ENCODE measurements at regions not wholly inside any gene's neighbourhood (a gene's known extent, or its start where the extent isn't known, plus 50 kb on each side); places are given as distances from the start of the nearest gene placed in this dataset.

DNA sequence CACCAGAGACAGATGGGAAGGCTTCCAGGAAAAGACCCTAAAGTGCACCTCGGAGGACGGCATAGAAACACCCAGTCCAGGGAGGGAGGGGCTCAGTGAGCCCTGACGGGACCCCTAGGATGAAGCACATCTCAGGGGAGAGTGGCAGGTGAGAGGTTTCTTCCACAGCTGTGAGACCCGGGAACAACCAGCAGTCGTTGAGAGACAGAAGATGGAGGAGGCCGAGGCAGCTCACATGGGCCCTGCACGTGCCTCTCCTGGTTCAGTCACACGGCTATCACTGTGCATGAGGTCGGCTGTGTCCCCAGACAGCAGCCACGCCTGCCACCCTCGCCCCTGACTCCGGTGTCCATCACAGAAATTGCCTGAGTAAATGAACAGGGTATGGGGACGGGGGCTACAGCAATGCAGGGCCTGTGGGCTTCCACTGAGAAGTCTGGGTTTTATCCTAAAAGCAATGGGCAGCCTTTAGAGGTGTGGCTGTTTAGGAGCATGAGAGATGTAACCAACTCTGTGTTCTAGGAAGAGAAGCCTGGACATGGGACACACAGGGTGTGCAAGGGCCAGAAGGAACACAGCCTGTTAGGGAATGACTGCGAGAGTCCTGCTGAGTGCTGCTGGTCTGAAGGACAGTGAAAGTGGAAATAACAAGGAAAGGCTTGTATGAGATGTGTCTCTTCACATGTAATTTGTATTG lies 102.0 kb downstream of the TMEM18 start:
- no peak for DNase-seq (ENCODE audit: low read depth)

DNA sequence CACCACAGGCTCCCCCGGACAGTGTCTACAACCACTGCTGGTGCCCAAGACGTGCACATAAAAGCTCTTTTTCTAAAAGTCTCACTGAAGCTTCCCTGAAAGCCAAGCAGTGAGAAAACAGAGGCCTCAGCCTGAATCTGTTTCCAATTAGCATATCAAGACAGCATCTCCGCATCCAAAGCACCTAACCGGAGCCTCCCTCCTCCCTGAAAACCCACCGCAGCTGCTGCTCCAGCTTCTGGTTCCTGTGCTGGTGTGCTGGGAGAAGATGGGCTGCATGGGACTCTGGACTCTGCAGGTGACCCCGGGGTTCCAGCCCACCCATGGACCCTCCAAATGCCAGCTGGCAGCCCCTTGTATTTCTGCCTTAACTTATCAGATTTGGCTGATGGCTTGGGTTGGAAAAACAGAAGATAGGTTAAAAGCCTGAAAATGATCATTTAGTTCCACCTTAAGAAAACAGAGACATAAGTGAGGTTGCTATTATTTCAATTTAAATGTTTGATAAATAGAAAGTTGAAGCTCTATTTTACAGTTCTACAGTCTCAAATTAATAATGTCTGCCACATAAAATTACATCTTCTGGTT lies 103.3 kb downstream of the TMEM18 start:
- DNase-seq (ENCODE audit: low read depth), result no peak

DNA sequence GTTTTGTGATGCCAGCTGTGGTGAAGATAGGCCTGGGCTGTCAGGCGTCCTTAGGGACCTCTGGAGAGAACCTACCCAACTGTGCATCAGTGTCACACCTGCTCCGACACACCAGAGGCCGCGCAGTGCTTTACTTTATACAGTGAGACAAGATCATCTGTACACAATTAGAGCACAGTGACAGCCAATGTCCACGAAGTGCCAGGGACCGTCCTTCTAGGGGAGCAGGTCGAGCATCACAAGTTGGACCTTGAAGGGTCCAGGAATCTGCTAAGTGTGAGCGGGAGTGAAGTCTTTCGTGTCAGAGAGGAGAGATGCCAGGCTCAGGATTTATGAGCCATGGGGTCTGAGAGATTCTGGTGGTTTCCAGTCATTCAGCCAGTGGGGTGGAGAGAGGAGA lies 104.2 kb downstream of the TMEM18 start:
- no peak for DNase-seq (ENCODE audit: low read depth)

DNA sequence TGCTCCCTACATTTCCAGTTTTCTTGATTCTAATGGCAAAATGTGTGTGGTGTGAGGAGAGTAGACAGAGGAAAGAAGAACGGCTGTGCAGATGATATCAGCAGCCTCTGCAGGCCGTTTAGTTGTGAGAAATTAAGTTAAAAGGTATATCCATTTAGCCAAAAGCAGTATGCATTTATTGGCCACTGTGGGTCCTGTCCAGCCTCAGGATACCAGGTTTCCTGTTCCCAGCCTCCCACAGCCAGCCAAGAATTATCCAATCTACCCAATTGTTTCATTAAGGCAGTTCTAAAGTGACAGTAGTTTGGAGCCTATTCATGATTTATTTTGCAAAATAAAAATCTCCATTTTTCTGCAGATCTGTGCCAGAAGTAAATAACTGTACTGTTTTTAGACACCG lies 107.5 kb downstream of the TMEM18 start:
- no peak for DNase-seq (ENCODE audit: low read depth)

DNA sequence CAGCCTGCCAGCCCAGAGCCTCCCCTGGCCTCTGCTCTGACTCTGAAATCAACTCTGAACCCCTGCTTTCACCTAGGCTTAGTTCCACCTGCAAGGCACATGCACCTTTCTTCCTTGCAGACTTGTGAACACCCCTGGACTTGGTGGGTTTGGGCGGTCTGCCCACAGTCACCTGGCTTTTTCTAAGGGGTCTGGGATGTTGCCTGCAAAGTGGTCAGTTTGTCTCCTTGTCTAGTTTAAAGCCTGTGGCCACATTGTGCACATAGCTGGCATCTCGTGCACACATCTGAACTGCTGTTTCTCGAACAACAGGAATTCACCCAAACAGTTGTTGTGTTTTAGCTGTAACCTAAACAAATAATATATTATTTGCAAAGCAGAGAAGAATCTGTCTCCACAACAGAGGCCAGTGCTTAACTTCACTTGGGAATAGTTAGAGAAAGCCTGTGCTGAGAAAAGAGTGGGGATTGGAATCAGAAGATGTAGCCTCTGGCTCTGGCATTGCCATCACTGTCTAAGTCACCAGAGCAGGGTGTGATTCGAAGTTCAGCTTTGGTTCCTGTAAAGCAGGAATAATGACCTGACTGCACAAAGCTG lies 108.5 kb downstream of the TMEM18 start:
- no peak for DNase-seq (ENCODE audit: low read depth)

DNA sequence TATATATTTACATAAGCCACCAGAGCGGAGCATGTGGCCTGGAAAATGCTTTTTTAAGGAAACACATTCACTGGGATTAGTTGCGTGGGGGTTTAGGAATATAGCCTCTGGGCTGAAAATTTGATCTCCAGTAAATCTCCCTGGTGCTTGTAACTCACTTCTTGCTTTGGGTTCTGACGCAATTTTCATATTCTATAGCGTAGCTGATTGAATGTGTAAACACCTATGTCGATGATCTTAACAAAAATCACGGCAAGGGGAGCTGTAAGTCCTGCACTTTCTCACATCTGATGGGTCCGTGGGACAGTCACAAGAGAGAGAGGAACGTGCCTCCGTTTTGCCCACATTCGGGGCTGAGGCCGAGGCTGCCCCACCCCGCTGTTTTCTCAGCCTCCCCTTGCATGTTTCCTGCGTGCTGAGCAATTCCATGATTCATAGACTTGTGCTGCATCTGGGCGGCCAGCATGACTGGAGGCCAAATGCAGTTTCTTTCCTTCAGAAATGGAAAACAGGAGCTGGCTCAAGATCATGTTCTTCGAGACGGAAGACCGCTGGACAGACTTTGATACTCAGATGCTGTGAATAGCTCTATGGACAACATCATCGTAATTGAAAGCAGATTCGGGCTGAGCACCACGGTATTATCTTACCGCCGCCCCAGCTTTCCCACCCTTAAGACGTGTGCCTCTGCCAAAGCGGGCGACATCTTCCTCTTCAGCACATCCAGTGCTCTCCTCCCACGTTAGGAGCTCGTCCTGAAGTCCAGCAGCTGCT lies 109.2 kb downstream of the TMEM18 start:
- peak; percentile 68 for DNase-seq (ENCODE audit: low read depth)

DNA sequence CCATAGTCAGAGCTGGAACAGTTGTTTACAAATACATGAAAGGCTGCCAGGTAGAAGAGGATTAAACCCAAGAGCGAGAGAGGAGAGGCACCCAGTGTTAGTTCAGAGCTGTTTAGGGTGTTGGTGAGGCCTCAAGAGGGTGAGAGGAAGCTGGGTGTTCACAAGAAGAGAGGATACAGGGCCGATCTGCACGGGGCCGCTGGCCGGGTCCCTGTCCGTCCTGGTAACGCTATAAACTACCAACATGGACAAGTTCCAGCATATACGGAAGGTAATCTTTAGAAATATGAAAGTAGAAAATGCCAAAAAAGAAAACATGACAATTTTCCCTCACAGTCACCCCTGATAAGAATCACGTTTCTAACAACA lies 109.7 kb downstream of the TMEM18 start:
- no peak for DNase-seq (ENCODE audit: low read depth)

DNA sequence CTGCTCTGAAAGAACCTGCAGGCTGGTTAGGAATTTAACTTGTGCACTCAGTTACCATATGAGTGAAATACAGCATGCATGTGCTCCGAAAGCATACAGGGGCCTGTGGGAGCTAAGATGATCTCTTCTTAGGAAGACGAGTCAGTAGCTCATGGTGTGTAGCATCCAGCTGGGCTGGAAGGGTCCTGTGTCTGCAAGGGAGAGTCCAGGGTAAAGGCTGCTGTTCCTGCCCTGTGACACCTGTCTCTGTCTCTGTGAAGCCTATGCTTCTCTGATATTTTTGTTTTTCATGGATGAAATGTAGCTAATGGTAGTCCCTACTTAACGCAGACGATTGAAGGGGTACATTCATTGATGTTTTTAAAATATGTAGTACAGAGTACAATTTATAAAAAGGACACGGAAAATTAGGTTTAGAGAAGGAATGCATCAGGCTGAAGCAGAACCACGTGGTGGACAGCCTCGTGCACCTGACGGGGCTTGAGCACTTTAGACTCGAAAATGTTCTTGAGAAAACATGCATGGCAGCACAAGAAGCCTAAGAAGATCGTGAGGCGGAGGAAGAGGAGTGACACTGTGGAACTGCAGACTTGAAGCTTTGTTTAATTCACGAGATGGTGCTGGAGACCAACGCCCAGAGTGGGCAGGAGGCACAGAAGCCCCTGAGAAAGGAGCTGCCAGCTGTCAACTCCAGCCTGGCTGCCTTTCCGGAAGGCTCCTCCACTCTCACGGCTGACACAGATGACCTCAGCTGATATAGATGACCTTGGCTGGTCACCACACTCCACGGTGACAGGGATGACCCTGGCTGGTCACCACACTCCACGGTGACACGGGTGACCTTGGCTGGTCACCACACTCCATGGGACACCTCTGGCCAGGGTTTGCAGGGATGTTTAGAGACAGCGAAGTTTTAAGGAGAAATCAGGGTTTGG lies 110.6 kb downstream of the TMEM18 start:
- no peak for DNase-seq (ENCODE audit: low read depth)

DNA sequence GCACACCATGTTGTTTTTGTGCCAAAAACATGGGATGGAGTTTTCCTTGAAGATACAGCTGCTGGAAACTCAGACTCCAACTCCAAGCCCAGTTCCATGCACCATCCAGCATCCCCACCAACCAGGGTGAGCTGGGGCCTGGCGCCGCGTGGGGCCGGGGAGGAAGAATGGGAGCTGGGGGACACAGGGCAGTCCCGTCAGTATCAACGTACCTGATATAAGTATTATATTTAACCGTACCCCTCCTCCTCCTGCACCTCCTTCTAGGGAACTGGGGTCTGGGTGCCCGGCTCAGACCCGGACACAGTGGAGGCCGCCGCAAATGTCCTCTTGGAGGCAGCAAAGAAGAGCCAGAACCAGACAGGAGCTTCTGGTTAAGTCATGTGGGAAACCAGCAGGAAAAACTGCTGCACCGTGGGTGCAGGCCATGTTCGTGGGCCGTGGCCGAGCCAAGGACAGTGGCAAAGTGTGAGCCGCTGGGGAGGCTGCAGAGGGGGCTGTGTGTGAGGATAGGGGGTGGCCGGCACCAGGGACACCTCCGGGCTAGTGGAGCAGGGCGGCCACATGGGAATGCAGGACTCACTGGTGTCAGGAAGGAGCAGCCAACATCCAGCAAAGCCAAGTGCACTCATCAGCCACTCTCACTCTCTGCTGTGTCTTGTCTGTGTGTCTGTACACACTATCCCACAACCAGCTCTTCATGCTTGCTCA lies 112.6 kb downstream of the TMEM18 start:
- DNase-seq (ENCODE audit: low read depth), result no peak

DNA sequence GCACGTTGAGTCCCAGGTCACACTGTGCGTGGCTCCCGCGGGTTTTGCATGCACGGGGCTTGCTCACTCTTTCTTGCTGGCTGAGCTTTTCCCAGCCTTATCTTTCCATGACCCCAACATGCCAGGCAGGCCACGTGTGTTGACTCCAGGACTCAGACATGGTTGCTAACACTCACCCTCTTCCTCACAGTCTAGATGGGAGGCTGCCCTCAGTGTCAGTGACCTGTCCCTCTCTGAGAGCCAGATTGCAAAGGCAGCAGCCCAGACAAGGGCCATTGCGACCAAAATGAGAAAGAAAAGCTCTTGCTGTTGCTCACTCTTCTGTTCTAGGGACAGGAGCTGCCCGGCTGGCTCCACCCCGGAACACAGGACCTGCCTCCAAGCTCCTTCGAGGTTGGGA lies 113.7 kb downstream of the TMEM18 start:
- DNase-seq (ENCODE audit: low read depth), result no peak

DNA sequence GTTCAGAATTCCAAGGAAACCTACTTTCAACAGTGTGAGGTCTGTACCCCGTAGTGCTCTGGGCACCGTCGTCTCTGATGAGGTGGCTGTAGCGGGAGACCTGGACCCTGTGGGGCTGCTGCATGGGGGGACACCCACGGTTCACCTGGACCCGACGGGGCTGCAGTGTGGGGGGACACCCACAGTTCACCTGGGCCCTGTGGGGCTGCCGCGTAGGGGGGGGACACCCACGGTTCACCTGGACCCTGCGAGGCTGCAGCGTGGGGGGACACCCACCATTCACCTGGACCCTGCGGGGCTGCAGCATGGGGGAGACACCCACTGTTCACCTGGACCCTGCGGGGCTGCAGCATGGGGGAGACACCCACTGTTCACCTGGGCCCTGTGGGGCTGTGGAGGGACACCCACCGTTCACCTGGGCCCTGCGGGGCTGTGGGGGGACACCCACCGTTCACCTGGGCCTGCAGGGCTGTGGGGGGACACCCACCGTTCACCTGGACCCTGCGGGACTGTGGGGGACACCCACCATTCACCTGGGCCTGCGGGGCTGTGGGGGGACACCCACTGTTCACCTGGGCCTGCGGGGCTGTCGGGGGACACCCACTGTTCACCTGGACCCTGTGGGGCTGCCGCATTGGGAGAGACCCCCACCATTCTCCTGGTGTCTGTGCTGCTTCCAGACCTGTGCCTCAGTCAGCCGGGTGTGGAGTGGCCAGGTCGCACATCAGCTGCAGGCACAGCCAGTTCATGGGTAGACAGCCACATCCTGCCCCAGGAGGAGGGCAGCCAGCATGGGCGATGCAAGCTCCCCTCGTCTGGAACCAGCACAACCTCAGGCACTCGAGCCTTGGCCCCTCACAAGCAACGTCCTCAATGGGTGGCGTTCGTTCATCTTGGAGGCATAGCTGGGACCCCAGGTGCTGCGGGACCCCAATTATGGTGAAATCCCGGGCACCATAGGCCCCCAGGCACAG lies 114.5 kb downstream of the TMEM18 start:
- DNase-seq (ENCODE audit: low read depth), result no peak

DNA sequence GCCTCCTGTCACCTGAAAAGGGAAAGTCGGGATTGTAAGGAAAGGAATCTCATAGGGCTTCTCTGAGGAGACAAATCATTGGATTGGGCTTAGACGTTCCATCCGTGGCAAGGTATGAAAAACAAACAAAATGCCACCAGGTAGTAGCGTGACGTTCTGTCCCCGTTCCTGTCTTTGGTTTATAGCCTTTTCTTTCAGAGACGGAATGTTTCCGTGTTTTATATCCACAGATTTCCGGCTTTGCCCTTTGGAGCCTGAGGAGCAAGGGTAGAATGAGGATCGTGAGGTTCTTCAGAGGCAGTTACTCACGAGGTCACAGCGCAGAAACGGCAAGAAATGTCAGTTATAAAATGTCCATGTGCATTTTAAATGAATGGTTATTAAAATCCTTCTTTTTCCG lies 118.3 kb downstream of the TMEM18 start:
- no peak for DNase-seq (ENCODE audit: low read depth)

DNA sequence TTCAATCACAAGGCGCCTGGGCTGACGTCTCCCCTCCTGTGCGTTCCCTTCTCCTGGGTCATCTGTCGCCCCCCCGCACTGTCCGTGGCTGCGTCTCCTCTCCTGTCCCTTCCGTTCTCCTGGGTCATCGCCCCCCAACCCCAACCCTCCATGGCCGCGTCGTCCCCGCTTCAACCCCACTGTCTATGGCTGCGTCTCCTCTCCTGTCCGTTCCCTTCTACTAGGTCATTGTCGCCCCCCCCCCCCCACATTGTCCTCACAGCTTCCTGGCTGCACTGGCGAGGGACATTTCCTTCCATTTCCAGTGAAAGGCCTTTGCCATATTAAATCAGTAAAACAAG lies 118.9 kb downstream of the TMEM18 start:
- no peak for DNase-seq (ENCODE audit: low read depth)

DNA sequence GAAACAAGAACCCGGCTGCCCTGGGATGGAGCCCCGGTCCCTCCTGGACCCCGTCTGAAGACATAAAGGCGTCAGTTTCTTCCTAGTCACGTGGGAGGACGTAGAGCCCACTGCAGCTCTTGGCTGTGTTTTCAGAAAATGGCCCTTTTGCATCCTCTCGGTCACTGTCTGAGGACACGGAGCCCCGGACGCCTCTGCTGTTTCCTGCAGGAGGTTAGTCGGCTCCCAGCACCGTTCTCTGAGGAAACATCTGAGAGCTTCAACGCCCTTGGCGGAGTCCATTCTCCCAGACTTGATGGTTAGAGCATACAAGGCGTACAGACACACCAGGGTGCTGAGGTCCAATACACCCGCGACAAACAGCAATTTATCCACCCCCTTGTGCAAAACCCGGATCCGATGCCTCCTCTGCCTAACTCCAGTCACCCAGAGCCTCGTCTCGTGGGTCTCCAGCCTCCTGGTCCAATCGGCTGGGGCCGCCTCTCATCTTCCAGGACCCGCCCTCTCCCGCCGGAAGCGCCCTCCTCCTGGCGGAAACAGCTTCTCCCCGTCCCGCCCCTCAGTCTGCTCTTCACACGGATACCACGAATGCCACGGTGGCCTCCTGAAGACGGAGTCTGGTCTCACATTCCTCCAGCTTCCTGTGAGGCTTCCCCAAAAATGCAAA lies 119.4 kb downstream of the TMEM18 start:
- DNase-seq (ENCODE audit: low read depth), result no peak

DNA sequence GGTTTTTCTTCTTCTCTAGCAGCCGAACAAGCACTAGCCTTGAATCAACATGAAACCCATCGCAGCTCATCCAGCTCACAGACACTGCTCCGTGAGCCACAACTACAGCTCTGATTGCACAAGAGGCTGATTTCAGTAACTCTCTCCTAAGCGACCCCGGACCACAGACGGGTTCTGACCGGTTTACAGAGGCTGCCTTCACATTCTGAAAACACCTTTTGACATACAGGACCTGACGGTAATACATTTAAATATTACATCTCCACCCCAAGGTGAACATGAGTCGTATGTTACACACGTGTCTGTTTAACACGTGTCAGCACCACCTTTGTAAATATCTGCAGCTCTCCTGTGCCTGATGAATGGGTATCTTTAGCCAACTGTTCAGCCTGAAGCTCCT lies 120.7 kb downstream of the TMEM18 start:
- DNase-seq (ENCODE audit: low read depth), result no peak

DNA sequence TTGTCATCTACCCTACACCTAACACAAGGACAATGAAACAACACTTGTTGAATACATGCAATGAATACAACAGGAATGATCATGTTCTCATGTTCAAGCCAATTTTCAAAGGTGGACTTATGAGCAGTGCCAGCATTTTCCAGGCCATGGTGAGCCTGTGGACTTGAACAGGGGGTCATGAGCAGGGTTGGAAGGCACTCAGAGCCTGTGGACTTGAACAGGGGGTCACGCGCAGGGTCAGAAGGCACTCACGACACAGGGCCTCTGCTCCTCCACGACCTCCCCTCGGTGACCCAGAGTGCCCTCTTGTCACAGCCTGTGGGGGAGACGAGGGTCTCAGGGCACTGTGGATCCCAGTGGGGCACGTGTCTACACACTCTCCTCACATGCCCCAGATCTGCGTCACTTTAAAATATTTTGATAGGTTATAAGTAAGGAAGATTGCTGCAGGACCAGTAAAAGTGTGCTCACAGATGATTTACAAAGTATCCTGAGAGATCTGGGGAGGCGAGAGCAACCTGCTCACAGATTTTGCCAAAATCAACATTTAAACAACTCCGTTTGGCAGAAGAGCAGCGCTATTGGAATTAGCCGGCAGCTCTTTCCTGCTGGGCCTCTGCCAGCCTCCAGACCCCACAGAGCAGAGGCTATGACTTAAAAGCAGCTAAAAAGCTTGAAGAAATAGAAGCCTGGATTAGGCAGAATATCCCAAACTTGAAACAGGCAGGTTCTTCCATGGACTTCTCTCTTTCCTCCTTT lies 121.9 kb downstream of the TMEM18 start:
- no peak for DNase-seq (ENCODE audit: low read depth)

DNA sequence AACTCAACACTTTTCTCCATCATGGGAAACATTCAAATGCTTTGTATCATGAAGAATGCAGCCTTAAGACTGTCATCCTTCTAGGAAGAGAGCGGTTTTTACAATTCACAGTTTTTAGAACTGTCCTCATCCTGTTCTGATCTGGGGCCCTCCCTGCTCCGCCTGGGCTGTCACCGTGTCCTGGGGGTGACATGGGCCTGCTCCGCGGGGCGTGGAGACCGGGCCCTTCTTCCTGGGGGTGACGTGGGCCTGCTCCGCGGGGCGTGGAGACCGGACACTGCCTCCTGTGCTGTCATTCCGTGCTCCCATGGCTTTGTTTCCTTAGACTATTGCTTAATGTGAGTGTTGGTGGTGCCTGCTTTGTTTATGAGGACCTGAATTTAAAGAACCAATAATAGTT lies 122.8 kb downstream of the TMEM18 start:
- no peak for DNase-seq (ENCODE audit: low read depth)

DNA sequence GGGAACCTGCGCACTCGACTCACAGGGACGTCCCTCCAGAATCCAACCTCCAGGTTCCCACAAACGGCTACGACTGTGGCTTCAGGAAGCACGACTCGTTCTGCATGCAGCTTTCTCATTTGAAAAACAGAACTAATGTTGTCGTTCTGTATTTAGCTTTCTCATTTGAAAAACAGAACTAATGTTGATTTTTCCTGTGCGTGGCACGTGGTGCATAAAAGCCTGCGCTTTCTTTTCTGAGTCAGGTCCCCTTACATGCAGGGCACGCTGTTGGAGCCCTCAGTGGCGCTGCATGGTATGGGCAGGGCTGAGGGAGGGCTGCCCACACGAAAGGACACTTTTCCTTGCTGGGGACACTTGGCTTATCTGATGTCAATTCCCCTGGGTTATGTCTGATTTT lies 124.3 kb downstream of the TMEM18 start:
- no peak for DNase-seq (ENCODE audit: low read depth)

DNA sequence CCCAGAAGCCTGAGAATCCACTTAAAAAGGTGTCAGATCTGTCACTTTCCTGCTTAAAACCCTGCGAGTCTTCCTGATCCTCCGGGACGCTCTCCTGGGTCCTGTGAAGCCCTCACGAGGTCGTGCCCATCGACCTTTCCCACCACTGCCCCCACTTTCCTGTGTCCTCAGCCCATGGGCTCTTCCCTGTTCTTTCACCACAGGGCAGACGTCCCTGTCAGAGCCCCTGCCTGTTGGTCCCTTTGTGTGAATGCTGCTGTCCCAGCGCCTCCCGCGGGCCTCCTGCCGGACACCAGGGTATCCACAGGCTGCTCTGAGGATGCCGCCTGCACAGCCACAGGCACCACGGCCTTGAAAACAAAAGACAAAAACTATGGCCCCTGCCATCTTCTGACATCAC lies 125.6 kb downstream of the TMEM18 start:
- no peak for DNase-seq (ENCODE audit: low read depth)

Measured in iris pigment epithelial cell (primary cell).